HG03196 (cell line): ENCODE measurements at regions not wholly inside any gene's neighbourhood (a gene's known extent, or its start where the extent isn't known, plus 50 kb on each side); places are given as distances from the start of the nearest gene placed in this dataset.
A peak's percentile ranks its signal among the peaks of the same experiment; 100 is the strongest.

Experiments
- ATAC-seq: cut with Tn5 transposase; IDR thresholded peaks from one replicate; pipeline ENCODE4 v1.9.1; 2021; ENCODE audit not compliant: unreplicated experiment

DNA sequence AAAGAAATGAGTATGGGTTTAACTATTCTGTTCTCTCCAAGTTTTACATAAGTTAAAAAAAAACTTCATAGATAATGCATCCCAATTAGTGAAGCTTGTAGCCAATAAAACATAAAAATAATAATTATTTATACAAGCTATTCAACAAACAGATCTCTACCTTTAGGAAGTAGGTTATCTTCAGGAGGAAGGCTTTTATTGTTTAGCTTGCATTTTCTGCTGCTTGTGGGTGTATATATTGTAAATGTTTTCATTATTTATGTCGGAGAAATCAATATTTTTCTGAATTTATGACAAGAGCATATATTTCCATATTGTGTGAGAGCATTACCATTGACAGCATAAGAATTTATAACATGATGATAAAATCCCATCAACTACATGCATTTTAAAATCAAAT is 208.3 kb downstream of the TRAM1L1 start:
- no peak for ATAC-seq

DNA sequence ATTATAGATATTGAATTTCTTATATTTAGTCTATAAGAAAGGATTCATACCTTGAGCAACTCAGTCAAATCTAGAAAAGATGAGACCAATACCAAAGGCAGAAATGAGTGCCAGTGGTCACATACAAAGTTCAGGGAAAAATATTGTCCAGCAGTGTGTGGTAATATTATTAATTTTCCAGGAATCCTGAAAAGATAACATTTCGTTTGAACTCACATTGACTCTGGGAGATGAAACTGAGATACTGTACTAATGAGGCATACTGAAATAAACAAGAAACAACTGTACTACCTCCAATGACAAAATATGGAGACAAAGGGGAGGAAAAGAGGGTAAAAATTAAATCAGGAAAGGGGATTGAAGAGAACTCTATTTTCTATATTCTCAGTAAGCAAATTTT is 212.4 kb downstream of the TRAM1L1 start:
- ATAC-seq: no peak

DNA sequence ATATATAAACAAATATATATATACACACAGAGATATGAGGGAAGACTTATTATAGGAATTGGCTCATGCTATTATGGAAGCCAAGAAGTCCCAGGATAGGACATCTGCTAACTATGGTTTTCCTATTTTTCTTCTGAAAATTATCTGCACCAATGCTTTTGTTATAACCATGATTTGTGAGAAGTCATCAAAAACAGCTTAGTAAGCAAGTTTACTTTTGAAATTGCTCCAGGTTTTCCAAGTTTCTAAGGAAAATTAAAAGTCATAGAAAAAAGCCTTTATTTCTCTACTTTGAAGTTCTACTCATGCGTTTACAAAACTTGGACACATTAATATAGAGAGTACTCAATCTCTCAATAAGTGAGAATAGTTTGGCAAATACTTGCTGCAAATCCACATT is 213.1 kb downstream of the TRAM1L1 start:
- ATAC-seq: no peak

DNA sequence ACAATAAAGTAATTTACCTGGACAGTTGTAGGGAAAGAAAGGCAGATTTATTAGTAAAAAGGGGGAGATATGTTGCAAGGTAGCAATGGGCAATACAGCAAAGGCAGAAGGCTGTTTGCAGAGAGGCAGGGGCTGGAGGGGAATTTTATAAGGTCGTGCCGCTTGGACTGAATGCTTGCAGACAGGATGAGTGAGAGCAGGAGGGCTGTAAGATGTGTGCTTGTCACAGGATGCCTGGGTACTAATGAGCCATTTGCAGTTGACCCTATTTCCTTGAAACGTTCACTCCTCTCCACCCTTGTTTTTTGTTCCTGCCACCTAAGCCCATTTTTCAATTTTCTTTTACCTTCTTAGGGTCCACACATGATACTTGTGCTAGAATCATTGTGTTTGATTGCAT is 214.7 kb downstream of the TRAM1L1 start:
- ATAC-seq: no peak

DNA sequence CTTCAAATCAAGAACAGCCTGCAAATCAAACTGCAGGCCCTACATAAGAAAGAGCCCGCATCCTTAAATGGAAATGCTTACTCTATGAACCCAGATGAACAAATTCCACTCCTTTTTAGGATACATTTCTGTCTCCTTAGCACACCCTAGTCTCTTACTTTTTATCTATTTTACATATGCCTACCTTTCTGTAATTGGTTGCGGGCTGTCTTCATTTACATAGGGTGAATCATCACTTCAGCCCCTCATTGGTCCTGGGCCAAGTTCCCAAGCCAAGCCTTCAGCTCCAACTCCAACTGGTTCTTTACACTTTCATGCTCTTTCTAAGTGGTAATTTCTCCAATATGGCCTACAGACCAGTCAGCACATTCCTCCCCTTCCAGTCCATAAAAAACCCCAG is 219.3 kb downstream of the TRAM1L1 start:
- ATAC-seq: no peak

DNA sequence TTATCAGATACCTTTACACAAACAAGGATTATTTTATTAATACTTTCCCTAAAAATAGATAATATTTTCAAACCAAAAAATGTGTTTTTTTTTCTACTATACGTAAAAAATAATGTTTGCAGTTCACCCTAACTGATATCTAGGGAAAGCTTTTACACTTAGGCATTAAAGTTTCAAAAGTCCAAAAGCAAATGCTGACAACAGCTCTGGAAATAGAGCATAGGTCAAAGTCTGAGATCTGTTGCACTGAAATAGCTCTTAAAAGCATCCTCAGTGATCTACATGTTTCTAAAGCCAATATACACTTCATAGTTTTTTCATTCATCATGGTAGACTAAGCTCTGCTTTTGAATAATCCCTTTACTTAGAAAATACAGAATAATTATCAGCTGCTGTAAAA is 222.8 kb downstream of the TRAM1L1 start:
- ATAC-seq: no peak

DNA sequence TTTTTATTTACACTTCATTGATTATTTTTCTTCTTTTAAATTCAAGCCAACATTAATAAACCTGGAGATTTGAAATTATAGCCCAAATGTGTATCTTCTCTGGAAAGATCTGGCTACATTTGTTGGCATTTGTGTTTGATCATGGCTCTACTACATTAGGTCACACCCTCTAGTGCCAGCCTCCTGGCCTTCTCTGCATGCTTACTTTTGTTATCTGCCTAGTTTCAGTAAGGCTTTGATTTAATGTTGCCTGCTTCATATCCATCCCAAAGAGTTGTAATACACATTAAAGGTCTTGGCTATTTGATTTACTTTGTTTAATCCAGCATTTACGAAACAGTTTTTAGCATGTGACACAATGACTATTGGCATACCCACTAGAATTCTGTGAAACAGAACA is 224.5 kb downstream of the TRAM1L1 start:
- ATAC-seq: no peak

DNA sequence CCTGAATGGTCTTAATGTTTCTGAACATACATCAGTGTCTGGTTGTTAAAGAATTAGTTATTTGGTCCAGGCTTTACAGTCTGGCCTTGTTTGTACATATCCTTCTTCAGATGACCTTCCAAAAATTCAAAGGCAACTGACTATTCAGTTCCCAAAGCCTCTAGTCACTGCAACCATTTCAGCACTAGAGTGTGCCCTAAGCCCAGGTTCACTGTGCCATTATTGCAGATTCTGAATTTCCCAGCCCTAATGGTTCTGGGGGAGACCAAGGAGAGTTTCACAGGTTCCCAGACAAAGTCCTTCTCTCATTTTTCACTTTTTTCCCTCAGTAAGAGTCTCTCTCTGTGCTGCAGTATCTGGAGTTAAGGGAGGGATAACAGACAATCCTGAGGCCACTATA is 235.8 kb downstream of the TRAM1L1 start:
- ATAC-seq: no peak

DNA sequence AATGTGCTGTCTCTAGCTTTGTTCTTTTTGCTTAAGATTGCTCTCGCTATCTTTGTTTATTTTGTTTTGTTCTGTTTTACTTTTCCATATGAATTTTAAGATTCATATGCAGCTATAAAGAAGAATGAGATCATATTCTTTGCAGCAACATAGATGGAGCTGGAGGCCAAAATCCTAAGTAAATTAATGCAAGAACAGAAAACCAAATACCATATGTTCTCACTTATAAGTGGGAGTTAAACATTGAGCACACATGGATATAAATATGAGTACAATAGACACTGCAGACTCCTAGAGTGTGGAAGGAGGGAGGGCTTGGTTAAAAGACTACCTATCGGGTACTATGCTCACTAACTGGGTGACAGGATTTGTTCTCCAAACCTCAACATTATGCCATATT is 237.8 kb downstream of the TRAM1L1 start:
- ATAC-seq: no peak

DNA sequence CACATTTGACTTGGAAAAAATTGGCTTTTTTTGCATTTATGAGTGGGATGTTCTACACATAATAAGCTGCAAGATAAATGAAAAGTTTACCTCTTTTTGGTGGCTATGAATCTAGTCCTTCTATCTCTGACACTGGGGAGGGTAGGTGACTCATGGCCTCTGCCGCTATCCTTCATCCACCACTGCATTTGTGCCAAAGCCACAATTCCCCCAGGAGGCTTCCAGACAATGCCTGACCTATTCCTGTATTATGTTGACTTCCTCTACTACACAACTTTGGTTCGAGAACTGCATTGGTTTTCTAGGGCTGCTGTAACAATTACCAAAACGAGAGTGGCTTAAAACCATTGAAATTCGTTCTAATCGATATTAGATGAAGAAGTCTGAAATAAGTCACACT is 245.6 kb downstream of the TRAM1L1 start:
- ATAC-seq: no peak

DNA sequence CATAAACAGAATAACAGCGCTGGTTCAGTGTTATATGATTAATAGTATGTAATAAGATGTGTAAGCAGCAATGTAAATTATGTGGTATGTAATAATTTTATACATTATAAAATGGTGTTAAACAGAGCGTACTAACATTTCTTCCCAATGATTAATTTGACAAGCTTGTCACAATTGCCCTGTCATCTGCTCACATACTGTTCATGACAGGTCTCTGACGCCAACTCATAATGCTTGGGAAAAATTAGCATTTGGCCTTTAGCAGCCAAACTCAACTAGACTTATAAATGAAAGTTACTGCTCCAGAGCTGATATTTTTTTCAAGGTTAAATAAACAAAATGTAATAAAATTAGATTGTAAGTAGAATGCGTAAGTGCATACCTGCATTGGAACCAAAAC is 246.8 kb downstream of the TRAM1L1 start:
- ATAC-seq: no peak

DNA sequence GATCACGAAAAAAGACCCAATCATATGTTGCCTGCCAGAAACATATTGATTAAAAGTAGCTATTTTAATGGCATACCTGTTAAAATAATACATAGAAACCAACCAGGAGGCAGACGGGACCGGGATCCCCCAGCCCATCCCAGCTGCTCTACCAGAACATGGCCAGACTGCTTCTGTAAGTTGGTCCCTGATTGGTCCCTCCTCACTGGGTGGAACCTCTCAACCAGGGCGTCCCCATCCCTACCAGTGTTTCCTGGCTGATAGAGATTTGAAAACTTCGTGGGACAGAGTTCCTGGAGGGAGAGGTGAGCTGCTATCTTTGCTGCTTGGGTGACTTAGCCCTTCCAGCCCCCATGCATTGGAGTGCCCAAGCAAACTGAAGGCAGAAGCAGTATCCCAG is 256.2 kb downstream of the TRAM1L1 start:
- no peak for ATAC-seq

DNA sequence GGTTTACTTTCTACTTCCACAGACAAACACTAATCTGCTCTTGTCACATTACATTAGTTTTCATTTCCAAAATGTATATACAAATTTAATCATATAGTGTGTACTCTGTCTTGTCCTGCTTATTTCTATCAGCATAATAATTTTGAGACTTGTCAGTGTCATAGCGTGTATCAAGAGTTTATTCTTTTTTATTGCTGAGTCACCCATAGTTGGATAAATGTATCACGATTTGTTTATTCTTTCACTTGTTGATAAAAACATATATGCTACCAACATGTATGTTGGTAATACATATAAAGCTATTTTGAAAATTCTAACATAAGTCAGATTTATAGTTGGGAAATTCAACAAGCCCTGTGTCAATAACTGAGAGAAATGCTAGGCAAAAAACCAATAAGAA is 261.2 kb downstream of the TRAM1L1 start:
- ATAC-seq: no peak

DNA sequence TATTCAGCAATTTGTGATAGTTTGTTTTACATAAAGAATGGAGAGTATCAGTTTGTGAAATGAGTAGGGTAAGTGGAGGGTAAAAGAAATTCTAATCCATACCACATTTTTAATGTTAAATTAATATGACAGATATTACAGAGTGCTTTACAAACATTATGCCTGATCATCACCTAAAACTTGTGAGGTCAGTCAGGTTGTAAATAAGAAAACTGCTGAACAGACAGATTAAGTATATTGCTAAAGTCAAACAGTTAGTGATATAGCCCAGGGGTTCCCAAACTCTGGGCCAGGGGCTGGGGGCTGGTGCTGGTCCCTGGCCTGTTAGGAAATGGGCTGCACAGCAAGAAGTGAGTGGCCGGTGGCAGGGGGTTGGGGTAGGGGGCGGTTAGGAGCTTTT is 273.6 kb downstream of the TRAM1L1 start:
- no peak for ATAC-seq

DNA sequence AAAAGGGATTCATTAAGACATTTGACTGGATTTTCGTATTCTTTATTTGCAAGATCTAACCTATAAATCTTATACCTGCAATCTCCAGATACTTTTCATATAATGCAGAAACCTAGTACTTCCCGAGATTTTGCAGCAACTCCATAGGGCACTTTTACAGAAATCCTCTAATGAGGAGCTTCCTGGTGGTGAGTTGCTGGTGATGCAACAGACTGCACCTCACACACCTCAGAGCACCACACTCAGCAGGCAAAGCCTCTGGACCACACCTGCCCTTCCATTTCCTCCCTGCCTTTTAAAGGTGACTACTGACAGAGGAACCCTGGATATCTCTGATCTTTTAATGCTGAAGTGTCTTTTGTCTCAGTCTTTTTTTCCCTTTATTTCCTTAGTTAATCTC is 289.4 kb downstream of the TRAM1L1 start:
- no peak for ATAC-seq

DNA sequence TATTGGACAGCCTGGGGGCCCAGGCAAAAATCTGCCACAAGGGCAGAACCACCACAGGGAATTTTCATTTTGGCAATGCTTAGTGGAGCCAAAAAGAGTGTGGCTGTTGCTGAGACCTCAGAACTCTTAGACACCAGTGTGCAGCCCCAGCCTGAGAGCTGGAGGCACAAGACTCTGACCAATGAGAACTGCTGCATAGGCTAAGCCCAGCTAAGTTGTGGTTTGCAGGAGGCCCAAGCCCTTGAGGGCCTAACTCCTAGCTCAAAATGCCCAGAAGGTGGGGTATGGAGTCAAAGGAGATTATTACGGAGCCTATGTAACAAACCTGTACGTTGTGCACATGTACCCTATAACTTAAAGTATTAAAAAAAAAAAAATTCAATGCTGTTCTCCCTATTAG is 296.7 kb downstream of the TRAM1L1 start:
- no peak for ATAC-seq

DNA sequence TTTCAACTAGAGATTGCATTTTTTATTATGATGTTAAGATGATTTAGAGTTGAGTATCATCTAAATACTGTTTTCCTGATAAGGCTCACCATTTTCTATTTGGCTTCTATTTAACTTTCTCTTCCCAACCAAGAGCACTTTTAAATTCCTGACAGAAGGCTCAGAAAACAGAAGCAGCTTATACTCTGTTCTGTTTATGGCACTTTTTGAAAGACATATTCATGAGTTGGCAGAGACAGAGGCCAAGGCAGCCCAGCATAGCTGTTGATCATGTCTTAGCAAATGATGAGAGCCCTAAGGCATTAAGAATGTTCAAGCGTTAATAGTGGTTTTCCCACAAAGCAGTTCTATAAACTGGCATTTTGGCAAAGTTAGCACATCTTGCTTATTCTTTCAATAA is 330.3 kb downstream of the TRAM1L1 start:
- ATAC-seq: no peak

DNA sequence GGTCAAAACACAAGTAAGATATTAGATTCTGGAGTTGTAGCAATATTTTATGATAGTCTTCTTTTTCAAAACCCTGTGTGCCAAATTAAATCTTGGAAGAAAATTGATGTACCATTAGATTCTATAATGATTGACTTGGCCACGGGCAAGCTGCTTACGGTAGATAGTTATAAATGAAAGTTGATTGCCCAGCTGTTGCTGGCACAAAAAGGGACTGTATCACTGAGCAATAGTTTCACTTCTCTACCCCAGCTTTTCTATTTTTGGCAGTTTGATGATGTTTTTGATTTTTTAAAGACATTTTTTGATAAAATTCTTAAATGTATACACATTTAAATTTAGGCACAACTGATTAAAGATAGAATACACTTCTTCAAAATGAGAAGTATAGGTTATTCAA is 333.3 kb downstream of the TRAM1L1 start:
- ATAC-seq: no peak

DNA sequence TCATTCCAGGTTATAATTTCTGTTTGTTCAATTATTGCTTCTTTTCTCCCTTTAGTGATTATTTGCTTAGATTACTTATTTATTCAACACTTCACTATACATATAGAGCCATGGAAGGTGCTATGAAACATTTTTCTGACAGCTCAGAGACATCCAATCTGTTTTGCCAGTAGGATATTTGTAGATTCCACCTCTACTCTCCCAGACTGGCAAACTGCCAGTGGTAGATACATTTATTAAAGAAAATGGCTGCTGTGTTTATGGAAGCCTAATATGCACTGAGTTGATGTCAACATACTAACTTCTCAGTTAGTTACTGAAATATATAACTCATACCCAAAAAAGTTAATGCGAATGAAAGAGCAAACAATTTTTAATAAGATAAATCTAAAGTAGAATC is 348.6 kb downstream of the TRAM1L1 start:
- no peak for ATAC-seq

DNA sequence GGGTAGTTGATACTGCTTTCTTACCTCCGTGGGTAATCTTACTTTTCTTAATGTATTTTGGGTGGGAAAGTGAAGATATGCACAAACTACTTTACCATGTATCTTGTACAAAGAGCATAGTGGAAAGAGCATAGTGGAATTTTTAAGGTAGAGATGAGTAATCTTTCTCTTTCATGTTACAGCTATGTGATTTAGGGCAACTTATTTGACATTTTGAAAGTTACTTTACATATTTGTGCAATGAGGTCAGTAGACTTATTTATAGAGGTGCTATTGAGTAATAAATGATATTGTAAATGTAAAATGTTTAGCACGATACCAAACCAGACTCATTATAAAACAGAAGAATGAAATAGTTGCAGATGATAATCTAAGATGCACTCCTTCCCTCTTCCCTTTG is 351.2 kb downstream of the TRAM1L1 start:
- ATAC-seq: no peak

DNA sequence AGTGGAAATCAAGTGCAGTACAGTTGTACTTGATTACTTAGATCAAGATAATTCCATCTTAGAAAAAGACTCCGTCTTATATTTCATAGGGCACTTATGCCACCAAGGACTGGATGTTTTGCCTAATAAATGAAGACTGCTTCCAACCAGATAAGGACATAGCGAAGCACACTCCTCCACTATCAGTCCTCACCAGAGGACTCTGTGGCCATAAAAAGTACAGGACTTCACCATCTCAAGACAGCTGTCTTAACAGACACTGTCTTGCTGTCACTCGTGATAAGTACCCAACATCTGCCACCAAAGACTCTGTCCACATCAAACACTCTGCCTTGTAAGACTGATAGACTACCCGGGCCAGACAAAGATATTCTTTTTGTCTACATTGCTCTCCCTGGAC is 352.0 kb downstream of the TRAM1L1 start:
- no peak for ATAC-seq

DNA sequence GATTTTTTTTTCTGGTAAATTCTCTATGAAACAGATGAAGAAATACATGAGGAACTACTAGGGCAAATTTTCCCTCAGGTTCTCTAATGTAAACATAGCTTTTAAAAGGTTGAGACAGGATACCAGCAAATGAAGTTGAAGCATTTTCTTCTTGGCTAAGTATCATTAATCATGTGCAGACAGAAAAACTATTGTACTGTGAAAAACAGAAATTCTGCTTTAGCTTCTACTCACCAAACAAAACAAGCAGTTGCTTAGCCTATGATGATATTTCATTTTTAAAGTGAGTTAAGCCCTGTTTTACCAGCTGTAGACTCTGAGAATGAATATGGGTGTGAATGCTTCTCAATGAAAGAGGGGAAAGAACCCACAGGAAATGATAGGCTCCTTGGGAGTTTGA is 358.9 kb downstream of the TRAM1L1 start:
- no peak for ATAC-seq

DNA sequence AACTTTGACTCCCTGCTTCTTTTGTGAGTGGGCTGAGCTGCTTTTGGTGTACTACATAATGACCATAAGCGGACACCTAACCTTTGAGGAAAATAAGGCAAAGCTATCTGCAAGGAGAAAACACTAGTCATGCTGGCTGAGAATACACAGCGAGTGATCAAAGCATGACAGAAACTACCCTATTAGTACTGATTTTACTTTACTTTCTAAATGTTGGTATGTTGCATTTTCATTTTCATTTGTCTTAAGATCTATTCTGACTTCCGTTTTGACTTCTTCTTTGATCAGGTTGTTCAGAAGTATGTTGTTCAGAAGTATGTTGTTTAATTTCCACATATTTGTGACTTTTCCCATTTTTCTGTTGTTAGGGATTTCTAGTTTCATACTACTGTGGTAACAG is 361.1 kb downstream of the TRAM1L1 start:
- ATAC-seq: peak; percentile 97

DNA sequence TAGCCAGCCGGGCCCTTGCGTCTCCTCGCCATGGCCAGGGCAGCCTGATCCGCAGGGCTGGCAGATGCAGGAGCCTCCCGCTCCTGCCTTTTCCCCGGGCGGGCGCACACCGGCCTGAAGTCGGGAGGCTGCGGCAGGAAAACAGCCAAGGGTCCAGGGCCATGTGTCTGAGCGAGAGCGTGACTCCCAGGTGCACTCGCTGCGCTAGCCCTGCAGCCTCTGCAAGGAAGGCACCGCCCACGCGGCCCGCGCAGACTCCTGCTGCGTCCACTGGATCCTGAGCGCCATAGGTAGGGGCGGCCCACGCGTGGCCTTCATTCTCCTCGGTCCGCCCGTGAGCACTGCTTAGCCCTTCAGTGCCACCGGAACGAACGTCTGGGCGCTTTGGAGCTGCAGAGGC is 379.9 kb downstream of the TRAM1L1 start:
- ATAC-seq: no peak
